SK-N-SH treated with all-trans-retinoic acid at 6 μM for 48 hours (cell line): ENCODE measurements at regions not wholly inside any gene's neighbourhood (a gene's known extent, or its start where the extent isn't known, plus 50 kb on each side); places are given as distances from the start of the nearest gene placed in this dataset.

ENCODE experiments used
- ATAC-seq: fragments of 200-7000 bp; cut with Tn5 transposase; 3 replicates; pipeline ENCODE4 v1.9.1; 2020; ENCODE audit warnings: mild to moderate bottlenecking, moderate library complexity
- ARNTL ChIP-seq: fragments of 450-650 bp; formaldehyde crosslinking; IDR thresholded peaks from 2 replicates; pipeline ENCODE4 v1.5.0; 2020; ENCODE audit warnings: low read depth, mild to moderate bottlenecking, moderate library complexity, borderline replicate concordance
- BACH2 ChIP-seq: fragments of 250-450 bp; sonication (Bioruptor Pico); IDR thresholded peaks from 2 replicates; pipeline ENCODE4 v1.9.0; 2021; ENCODE audit warnings: mild to moderate bottlenecking, borderline replicate concordance
- CREB5 ChIP-seq: fragments of 250-450 bp; sonication (Bioruptor Pico); IDR thresholded peaks from 2 replicates; pipeline ENCODE4 v1.5.1; 2020; ENCODE audit warnings: low read depth, mild to moderate bottlenecking, moderate library complexity
- CSDC2 ChIP-seq: fragments of 250-450 bp; sonication (Bioruptor Pico); IDR thresholded peaks from 2 replicates; pipeline ENCODE4 v1.5.0; 2020; ENCODE audit warnings: mild to moderate bottlenecking, moderate library complexity
- CSRNP3 ChIP-seq: fragments of 250-450 bp; sonication (Bioruptor Pico); IDR thresholded peaks from 2 replicates; pipeline ENCODE4 v1.5.1; 2021; ENCODE audit warnings: mild to moderate bottlenecking, moderate library complexity
- ESRRG ChIP-seq: fragments of 250-450 bp; sonication (Bioruptor Pico); IDR thresholded peaks from 2 replicates; pipeline ENCODE4 v1.6.1; 2021; ENCODE audit warnings: mild to moderate bottlenecking
- GLIS3 ChIP-seq: fragments of 250-450 bp; sonication (Bioruptor Pico); IDR thresholded peaks from 2 replicates; pipeline ENCODE4 v1.5.0; 2020; ENCODE audit warnings: mild to moderate bottlenecking, moderate library complexity
- OSR1 ChIP-seq: fragments of 250-450 bp; sonication (Bioruptor Pico); IDR thresholded peaks from 2 replicates; pipeline ENCODE4 v1.8.0; 2022; ENCODE audit warnings: moderate library complexity, mild to moderate bottlenecking, inconsistent platforms
- PATZ1 ChIP-seq: fragments of 250-450 bp; sonication (Bioruptor Pico); IDR thresholded peaks from 2 replicates; pipeline ENCODE4 v1.8.0; 2020; ENCODE audit warnings: mild to moderate bottlenecking, moderate library complexity, borderline replicate concordance
- POU6F1 ChIP-seq: fragments of 250-450 bp; sonication (Bioruptor Pico); IDR thresholded peaks from 2 replicates; pipeline ENCODE4 v1.8.0; 2021; ENCODE audit warnings: low read depth, mild to moderate bottlenecking, moderate library complexity, borderline replicate concordance
- PPARA ChIP-seq: fragments of 250-450 bp; sonication (Bioruptor Pico); IDR thresholded peaks from 2 replicates; pipeline ENCODE4 v1.5.0; 2020; ENCODE audit warnings: mild to moderate bottlenecking, borderline replicate concordance
- SNAI2 ChIP-seq: fragments of 250-450 bp; sonication (Bioruptor Pico); IDR thresholded peaks from 2 replicates; pipeline ENCODE4 v1.5.0; 2020; ENCODE audit warnings: mild to moderate bottlenecking, moderate library complexity
- TCF4 ChIP-seq: fragments of 250-450 bp; sonication (Bioruptor Pico); IDR thresholded peaks from 2 replicates; pipeline ENCODE4 v1.8.0; 2021; ENCODE audit warnings: mild to moderate bottlenecking, moderate library complexity, borderline replicate concordance
- TSHZ2 ChIP-seq: fragments of 250-450 bp; sonication (Bioruptor Pico); IDR thresholded peaks from 2 replicates; pipeline ENCODE4 v1.5.0; 2020; ENCODE audit warnings: mild to moderate bottlenecking, moderate library complexity
- ZC3H10 ChIP-seq: fragments of 250-450 bp; sonication (Bioruptor Pico); IDR thresholded peaks from 2 replicates; pipeline ENCODE4 v1.5.1; 2021; ENCODE audit warnings: mild to moderate bottlenecking, moderate library complexity
- ZFP3 ChIP-seq: fragments of 250-450 bp; sonication (Bioruptor Pico); IDR thresholded peaks from 2 replicates; pipeline ENCODE4 v1.5.0; 2020; ENCODE audit warnings: mild to moderate bottlenecking, moderate library complexity
- ZNF565 ChIP-seq: fragments of 450-650 bp; formaldehyde crosslinking; conservative IDR thresholded peaks from 2 replicates; pipeline ENCODE4 v1.5.0; 2020; ENCODE audit warnings: low read depth, mild to moderate bottlenecking, moderate library complexity
- ZNF70 ChIP-seq: fragments of 450-650 bp; formaldehyde crosslinking; IDR thresholded peaks from 2 replicates; pipeline ENCODE4 v1.5.0; 2020; ENCODE audit warnings: mild to moderate bottlenecking, moderate library complexity

GRCh38 chr3:192011137-192011536 lies 550.2 kb downstream of the PYDC2 start (continued):
- no peak for TF ChIP-seq POU6F1 (CRISPR knock-in tag)
- no peak for TF ChIP-seq ZC3H10 (CRISPR knock-in tag)
- TF ChIP-seq ZNF565, result no peak
- no peak for TF ChIP-seq ARNTL
- TF ChIP-seq PPARA, result no peak
- no peak for TF ChIP-seq OSR1 (CRISPR knock-in tag)
- TF ChIP-seq SNAI2, result no peak
- TF ChIP-seq GLIS3 (CRISPR knock-in tag), result no peak

- TF ChIP-seq ESRRG (CRISPR knock-in tag), result no peak
- TF ChIP-seq TCF4 (CRISPR knock-in tag), result no peak
- no peak for TF ChIP-seq GLIS3 (CRISPR knock-in tag)
- no peak for TF ChIP-seq CSDC2
- no peak for TF ChIP-seq BACH2 (CRISPR knock-in tag)
- TF ChIP-seq ZC3H10 (CRISPR knock-in tag), result no peak
- TF ChIP-seq TSHZ2 (CRISPR knock-in tag), result no peak
- no peak for TF ChIP-seq POU6F1 (CRISPR knock-in tag)
- no peak for TF ChIP-seq PATZ1 (CRISPR knock-in tag)
- no peak for TF ChIP-seq ZFP3 (CRISPR knock-in tag)
- ATAC-seq, result no peak
Measured at GRCh38 chr3:192013110-192013509, 552.1 kb downstream of the PYDC2 start.

GRCh38 chr3:192022412-192022811 lies 561.4 kb downstream of the PYDC2 start:
- no peak for ATAC-seq
- TF ChIP-seq CREB5 (CRISPR knock-in tag), result no peak
- no peak for TF ChIP-seq SNAI2
- no peak for TF ChIP-seq PATZ1 (CRISPR knock-in tag)
- no peak for TF ChIP-seq CSDC2
- no peak for TF ChIP-seq ESRRG (CRISPR knock-in tag)
- no peak for TF ChIP-seq ZNF70 (CRISPR knock-in tag)
- TF ChIP-seq CSRNP3 (CRISPR knock-in tag), result no peak
- TF ChIP-seq BACH2 (CRISPR knock-in tag), result no peak
